ENCODE measurements at regions not wholly inside any gene's neighbourhood (a gene's known extent, or its start where the extent isn't known, plus 50 kb on each side); places are given as distances from the start of the nearest gene placed in this dataset.

DNA sequence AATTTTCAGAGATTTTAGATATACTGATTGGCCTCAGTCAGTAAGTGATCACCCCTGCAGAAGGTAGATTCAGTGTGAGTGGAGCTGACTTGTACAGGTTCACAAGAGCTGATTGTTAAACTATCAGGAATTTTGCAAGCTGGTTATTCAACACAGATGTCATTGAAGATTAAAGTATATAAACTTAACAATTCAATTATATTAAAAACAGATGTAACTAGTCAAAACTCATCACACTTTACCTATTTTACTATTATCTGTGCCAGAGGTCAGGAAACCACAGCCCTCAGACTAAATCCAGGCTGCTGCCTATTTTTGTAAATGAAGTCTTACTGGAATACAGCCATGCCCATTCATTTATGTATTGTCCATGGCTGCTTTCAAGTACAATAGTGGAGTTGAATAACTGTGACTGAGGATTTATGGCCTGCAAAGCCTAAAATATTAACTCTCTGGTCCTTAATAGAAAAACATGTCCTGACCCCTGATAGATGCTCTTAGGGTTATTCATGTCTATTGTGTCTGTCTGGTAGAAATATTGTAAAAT is 429.3 kb upstream of the PDZRN3 start:
- H3K4me3 ChIP-seq (ENCODE audit: control insufficient read depth, low read depth, low read length): no peak overlapping the region
- TF ChIP-seq CTCF (conservative IDR thresholded peaks at IDR 0.05; ENCODE audit: control insufficient read depth, insufficient read depth, low read depth, low read length): no peak
- no peak for DNase-seq (ENCODE audit: low read depth)

- DNase-seq (ENCODE audit: low read depth): no peak
- H3K4me3 ChIP-seq (ENCODE audit: control insufficient read depth, low read depth, low read length): no peak overlapping the region
- TF ChIP-seq CTCF (conservative IDR thresholded peaks at IDR 0.05; ENCODE audit: control insufficient read depth, insufficient read depth, low read depth, low read length): no peak
Measured at GRCh38 chr3:74049444-74049843, 424.7 kb upstream of the PDZRN3 start.

DNA sequence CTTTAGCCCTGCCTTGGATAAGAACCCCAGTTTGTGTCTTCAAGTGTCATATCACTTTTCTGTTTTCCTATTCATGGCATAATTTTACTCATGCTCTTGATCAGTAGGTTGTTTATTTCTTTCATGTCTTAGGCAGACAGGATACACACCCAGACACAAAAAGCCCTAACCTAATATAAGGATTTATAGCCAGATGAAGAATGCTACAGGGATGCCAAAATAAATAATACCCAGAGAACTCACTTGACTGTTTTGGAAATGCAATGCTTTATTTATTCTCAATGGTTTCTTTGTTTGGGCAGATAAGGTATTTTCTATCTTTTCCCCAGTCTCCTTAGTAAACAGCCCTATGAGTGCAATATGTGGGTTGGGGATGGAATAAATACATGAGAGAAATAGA is 424.0 kb upstream of the PDZRN3 start:
- DNase-seq (ENCODE audit: low read depth): no peak

GRCh38 chr3:74045000-74045399 is 420.3 kb upstream of the PDZRN3 start:
- no peak for TF ChIP-seq CTCF (conservative IDR thresholded peaks at IDR 0.05; ENCODE audit: control insufficient read depth, insufficient read depth, low read depth, low read length)
- H3K4me3 ChIP-seq (ENCODE audit: control insufficient read depth, low read depth, low read length): no peak overlapping the region
- DNase-seq (ENCODE audit: low read depth): no peak

More for the DNA sequence above, 424.0 kb upstream of the PDZRN3 start:
- H3K4me3 ChIP-seq (ENCODE audit: control insufficient read depth, low read depth, low read length): no peak overlapping the region
- no peak for TF ChIP-seq CTCF (conservative IDR thresholded peaks at IDR 0.05; ENCODE audit: control insufficient read depth, insufficient read depth, low read depth, low read length)

GRCh38 chr3:74041068-74041675 is 416.4 kb upstream of the PDZRN3 start:
- no peak for DNase-seq (ENCODE audit: low read depth)
- no peak for TF ChIP-seq CTCF (conservative IDR thresholded peaks at IDR 0.05; ENCODE audit: control insufficient read depth, insufficient read depth, low read depth, low read length)
- H3K4me3 ChIP-seq (ENCODE audit: control insufficient read depth, low read depth, low read length): no peak overlapping the region

DNA sequence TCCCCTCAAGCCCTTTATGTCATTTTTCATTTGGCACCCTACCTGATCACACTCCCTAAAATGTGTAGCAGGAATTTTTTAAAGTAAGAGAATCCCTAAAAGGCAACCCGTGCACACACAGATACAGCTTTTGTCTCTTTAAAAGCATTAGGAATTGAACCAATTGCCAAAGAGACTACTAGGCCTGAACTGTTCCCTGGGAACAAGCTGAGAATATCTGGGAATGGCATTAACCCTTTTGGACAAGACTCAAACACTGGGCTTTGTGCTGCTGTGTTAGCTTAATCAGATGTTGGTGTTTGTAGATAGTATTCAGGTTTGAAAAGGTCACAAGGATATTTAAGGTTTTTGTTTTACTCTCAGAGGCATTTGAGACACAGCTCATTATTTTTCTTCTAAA is 414.4 kb upstream of the PDZRN3 start:
- no peak for TF ChIP-seq CTCF (conservative IDR thresholded peaks at IDR 0.05; ENCODE audit: control insufficient read depth, insufficient read depth, low read depth, low read length)
- H3K4me3 ChIP-seq (ENCODE audit: control insufficient read depth, low read depth, low read length): no peak overlapping the region
- no peak for DNase-seq (ENCODE audit: low read depth)
